Stimulated activated CD4-positive, alpha-beta T cell treated with anti-CD3 and anti-CD28 coated beads, Interleukin-4, amount 100 ng/mL, for 24 hours (primary cell): ENCODE measurements at regions not wholly inside any gene's neighbourhood (a gene's known extent, or its start where the extent isn't known, plus 50 kb on each side); places are given as distances from the start of the nearest gene placed in this dataset.
"Not testable (repeated sequence)": the region's sequence is repeated elsewhere in the genome, so short reads cannot be mapped to it uniquely, and the experiment has no call there.

Source experiments
- DNase-seq: peaks from one replicate; pipeline ENCODE4 v3.0.0-alpha.2; 2020

- no peak for DNase-seq
Measured at GRCh38 chr12:127823801-127824200, 443.2 kb upstream of the TMEM132C start.

GRCh38 chr12:127829281-127830064, 437.5 kb upstream of the TMEM132C start:
- DNase-seq, result no peak

- no peak for DNase-seq
Measured at GRCh38 chr12:127830065-127830460, 436.9 kb upstream of the TMEM132C start.

GRCh38 chr12:127830730-127831129, 436.2 kb upstream of the TMEM132C start:
- DNase-seq, result no peak

GRCh38 chr12:127832172-127832571, 434.8 kb upstream of the TMEM132C start:
- no peak for DNase-seq

GRCh38 chr12:127836802-127837201, 430.2 kb upstream of the TMEM132C start:
- not testable (repeated sequence) for DNase-seq

GRCh38 chr12:127857661-127858060, 409.3 kb upstream of the TMEM132C start:
- DNase-seq, result no peak

GRCh38 chr12:127860536-127860935, 406.4 kb upstream of the TMEM132C start:
- DNase-seq, result no peak

GRCh38 chr12:127861406-127861805, 405.6 kb upstream of the TMEM132C start:
- DNase-seq, result no peak

- no peak for DNase-seq
Measured at GRCh38 chr12:127873306-127873705, 393.7 kb upstream of the TMEM132C start.

- no peak for DNase-seq
Measured at GRCh38 chr12:127881371-127882140, 385.4 kb upstream of the TMEM132C start.

GRCh38 chr12:127883013-127883412, 384.0 kb upstream of the TMEM132C start:
- no peak for DNase-seq

- no peak for DNase-seq
Measured at GRCh38 chr12:127885954-127886750, 380.8 kb upstream of the TMEM132C start.

- DNase-seq, result no peak
Measured at GRCh38 chr12:127886827-127887226, 380.1 kb upstream of the TMEM132C start.

GRCh38 chr12:127888943-127889719, 377.8 kb upstream of the TMEM132C start:
- DNase-seq, result no peak

- no peak for DNase-seq
Measured at GRCh38 chr12:127893895-127894609, 372.9 kb upstream of the TMEM132C start.

- no peak for DNase-seq
Measured at GRCh38 chr12:127896661-127897060, 370.3 kb upstream of the TMEM132C start.

GRCh38 chr12:127898616-127899015, 368.4 kb upstream of the TMEM132C start:
- DNase-seq, result no peak

GRCh38 chr12:127899971-127900370, 367.0 kb upstream of the TMEM132C start:
- DNase-seq, result no peak

GRCh38 chr12:127900386-127900785, 366.6 kb upstream of the TMEM132C start:
- DNase-seq, result no peak

- no peak for DNase-seq
Measured at GRCh38 chr12:127903146-127903545, 363.8 kb upstream of the TMEM132C start.

- no peak for DNase-seq
Measured at GRCh38 chr12:127909041-127909440, 357.9 kb upstream of the TMEM132C start.
